ENCODE measurements at regions not wholly inside any gene's neighbourhood (a gene's known extent, or its start where the extent isn't known, plus 50 kb on each side); places are given as distances from the start of the nearest gene placed in this dataset.

DNA sequence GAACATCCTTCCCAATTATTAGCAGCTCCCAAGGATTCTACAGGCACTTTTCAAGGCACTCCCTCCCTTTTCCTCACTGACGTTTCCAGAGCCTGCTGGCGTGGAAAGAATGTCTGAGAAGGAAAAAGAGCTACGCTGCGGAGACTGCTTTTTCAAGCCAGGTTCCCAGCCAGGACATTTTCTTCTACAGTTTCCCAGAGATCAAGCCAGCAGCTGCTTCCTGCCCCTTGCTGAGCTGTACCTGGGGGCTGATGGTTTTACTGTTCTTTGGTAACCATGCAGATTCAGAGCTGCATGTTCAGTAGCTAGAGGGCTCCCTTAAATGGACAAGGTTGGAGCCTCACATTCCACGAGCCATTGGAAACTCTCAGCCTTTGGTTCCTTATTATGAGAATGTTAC, 133.4 kb downstream of the EVX1 start:
- Histone ChIP-seq H3K4me3 (no peak overlapping the region), H3K27ac (no peak overlapping the region), H3K36me3 (no peaks in the 10 kb centered on the region), H3K27me3 (replicated peaks) (no peaks in the 10 kb centered on the region; the same call in 1 of the 2 replicates), H3K4me1 (replicated peaks) (peaks cover 12% of the 10 kb centered on the region), H3K9me3 (replicated peaks) (no peaks in the 10 kb centered on the region)
- DNase-seq (ENCODE audit: low read depth in 1 of 2, low spot score in 2 of 2): no peak

DNA sequence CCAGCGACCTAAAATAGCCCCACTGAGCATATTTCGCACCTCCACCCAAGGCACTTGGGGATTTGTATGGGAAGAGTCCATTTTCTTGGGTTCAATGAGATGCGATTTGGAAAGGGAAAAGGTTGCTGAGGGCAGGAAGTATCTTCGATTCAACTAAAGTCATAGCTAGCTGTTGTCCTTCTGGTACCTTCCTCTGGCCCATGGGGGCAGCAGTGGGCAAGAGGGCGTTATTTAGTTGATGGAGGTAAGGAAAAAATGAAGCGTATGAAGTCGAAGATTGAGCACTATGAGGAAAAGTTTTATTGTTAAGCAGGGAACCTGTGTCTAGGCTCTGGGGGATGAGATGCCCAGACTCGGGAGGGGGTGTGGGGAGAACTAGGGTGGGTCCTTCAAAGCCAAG, 135.4 kb downstream of the EVX1 start:
- no peak overlapping the region for H3K4me3 ChIP-seq
- H3K27me3 ChIP-seq (replicated peaks): no peaks in the 10 kb centered on the region; the same call in 1 of the 2 replicates
- DNase-seq (ENCODE audit: low read depth in 1 of 2, low spot score in 2 of 2): no peak
- peaks cover 2% of the 10 kb centered on the region for H3K4me1 ChIP-seq (replicated peaks)
- H3K9me3 ChIP-seq (replicated peaks): no peaks in the 10 kb centered on the region
- H3K27ac ChIP-seq: no peak overlapping the region
- no peaks in the 10 kb centered on the region for H3K36me3 ChIP-seq

DNA sequence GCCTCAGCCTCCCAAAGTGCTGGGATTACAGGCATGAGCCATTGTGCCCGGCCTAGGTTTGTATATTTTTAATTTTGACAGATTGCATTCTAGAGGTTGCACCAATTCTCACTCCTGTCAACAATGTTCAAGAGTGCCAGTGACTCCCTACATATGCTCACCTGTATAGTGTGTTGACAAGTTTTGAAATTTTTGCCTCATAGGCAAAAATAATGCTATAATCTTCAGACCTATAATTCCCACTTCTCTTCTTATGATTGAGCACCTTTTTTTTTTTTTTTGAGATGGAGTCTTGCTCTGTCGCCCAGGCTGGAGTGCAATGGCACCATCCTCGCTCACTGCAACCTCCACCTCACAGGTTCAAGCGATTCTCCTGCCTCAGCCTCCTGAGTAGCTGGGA, 139.7 kb downstream of the EVX1 start:
- no peak for DNase-seq (ENCODE audit: low read depth in 1 of 2, low spot score in 2 of 2)
- Histone ChIP-seq H3K4me1 (replicated peaks) (no peaks in the 10 kb centered on the region), H3K27ac (no peak overlapping the region), H3K36me3 (no peaks in the 10 kb centered on the region), H3K9me3 (replicated peaks) (no peaks in the 10 kb centered on the region), H3K27me3 (replicated peaks) (peaks cover 9% of the 10 kb centered on the region; the same call in 1 of the 2 replicates), H3K4me3 (no peak overlapping the region)

DNA sequence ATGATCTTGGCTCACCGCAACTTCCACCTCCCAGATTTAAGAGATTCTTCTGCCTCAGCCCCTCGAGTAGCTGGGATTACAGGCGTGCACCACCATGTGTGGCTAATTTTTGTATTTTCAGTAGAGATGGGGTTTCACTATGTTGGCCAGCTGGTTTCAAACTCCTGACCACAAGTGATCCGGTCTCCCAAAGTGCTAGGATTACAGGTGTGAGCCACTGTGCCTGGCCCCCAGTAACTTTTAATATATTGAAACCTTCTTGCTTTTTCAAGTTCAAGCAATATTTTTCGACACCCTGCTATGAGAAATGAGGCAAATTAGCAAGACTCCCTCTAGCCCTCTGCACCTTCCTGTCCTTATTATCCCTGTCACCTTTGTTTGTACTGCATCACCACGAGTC, 144.0 kb downstream of the EVX1 start:
- Histone ChIP-seq H3K9me3 (replicated peaks) (no peaks in the 10 kb centered on the region), H3K27me3 (replicated peaks) (peaks cover 9% of the 10 kb centered on the region; the same call in 1 of the 2 replicates), H3K36me3 (no peaks in the 10 kb centered on the region), H3K4me3 (no peak overlapping the region), H3K4me1 (replicated peaks) (no peaks in the 10 kb centered on the region), H3K27ac (no peak overlapping the region)
- DNase-seq (ENCODE audit: low read depth in 1 of 2, low spot score in 2 of 2): no peak

DNA sequence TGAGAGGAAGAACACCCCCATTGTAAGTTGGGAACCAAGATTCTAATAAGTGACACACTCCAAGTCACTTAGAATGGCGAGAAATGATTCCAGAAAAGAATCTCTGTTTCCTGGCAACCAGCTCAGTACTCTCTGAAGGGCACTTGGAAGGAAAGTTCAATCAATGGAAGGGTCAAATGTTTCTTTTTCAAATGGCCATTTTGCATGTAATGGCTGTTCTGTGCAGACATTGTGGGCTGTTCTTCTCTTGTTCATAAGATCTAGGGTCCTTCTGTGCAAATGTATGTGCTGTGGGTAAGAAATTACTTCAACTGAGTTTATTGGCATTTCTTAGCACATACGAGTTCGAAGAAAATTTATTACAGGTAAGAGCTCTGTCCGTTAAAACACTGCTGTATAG, 145.3 kb downstream of the EVX1 start:
- Histone ChIP-seq H3K4me1 (replicated peaks) (no peaks in the 10 kb centered on the region), H3K27ac (no peak overlapping the region), H3K36me3 (no peaks in the 10 kb centered on the region), H3K4me3 (no peak overlapping the region), H3K27me3 (replicated peaks) (peaks cover 9% of the 10 kb centered on the region), H3K9me3 (replicated peaks) (no peaks in the 10 kb centered on the region)
- no peak for DNase-seq (ENCODE audit: low read depth in 1 of 2, low spot score in 2 of 2)

DNA sequence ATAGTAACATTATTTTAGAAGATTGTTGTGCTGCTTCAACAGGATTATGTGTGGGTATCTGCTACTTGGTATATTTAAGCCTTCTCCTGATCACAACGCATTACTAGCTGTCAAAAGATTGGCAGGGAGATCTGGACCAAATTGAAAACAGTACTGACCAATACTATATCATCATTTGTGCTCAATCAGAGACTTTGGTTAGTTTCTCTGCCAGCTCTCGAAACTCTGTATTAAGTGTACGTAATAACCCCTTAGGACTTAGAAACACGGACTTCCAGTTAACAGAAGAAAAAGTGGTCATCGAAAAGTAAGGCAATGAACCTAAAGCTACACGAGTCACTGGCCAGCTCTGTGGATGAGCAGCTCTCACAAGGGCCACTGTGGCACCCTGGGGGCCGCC, 146.0 kb downstream of the EVX1 start:
- Histone ChIP-seq H3K27ac (no peak overlapping the region), H3K4me1 (replicated peaks) (no peaks in the 10 kb centered on the region), H3K27me3 (replicated peaks) (peaks cover 9% of the 10 kb centered on the region), H3K9me3 (replicated peaks) (no peaks in the 10 kb centered on the region), H3K36me3 (no peaks in the 10 kb centered on the region), H3K4me3 (no peak overlapping the region)
- DNase-seq (ENCODE audit: low read depth in 1 of 2, low spot score in 2 of 2): no peak

DNA sequence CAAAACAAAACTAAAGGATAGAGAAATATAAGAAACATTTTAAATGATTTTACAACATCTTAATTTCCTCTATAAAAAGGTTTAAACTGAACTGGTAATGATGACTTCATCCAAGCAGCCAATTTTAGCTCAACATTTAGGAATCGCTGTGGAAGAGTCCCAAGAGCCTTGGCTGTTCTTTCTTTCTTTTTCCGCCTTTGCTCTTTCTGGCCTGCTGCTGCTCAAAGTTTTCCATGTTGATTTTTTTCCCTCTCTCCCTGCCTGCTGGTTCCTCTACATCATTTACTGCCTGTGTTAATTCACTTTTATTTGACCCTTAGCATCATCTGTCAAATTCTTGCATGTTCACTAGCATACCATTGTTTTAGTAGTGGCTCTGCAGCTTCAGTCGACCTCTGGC, 146.9 kb downstream of the EVX1 start:
- no peak for DNase-seq (ENCODE audit: low read depth in 1 of 2, low spot score in 2 of 2)
- Histone ChIP-seq H3K27me3 (replicated peaks) (peaks cover 5% of the 10 kb centered on the region; the same call in 1 of the 2 replicates), H3K36me3 (no peaks in the 10 kb centered on the region), H3K4me1 (replicated peaks) (no peaks in the 10 kb centered on the region), H3K27ac (no peak overlapping the region), H3K4me3 (no peak overlapping the region), H3K9me3 (replicated peaks) (no peaks in the 10 kb centered on the region)

DNA sequence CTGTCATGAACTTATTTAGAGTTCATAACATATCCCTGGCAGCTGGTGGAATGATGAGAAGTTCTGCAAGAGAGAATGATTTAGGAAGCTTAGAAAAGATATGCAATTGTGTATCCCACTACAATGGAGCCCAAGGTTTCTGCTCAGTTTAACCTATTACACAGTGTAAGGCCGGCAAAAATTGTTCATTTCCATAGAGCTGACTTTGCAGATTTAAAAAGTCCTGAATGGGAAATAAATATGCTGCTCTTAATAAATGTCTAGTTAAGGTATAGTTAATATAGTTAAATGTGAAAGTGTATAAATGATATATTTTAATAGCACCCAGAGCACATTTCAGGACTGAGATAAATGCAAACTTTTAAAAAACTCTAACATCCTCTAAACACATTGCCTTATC, 149.9 kb downstream of the EVX1 start:
- DNase-seq (ENCODE audit: low read depth in 1 of 2, low spot score in 2 of 2): no peak
- no peak overlapping the region for H3K4me3 ChIP-seq
- H3K27me3 ChIP-seq (replicated peaks): no peaks in the 10 kb centered on the region; the same call in 1 of the 2 replicates
- no peak overlapping the region for H3K27ac ChIP-seq
- no peaks in the 10 kb centered on the region for H3K36me3 ChIP-seq
- no peaks in the 10 kb centered on the region for H3K4me1 ChIP-seq (replicated peaks)
- no peaks in the 10 kb centered on the region for H3K9me3 ChIP-seq (replicated peaks)

DNA sequence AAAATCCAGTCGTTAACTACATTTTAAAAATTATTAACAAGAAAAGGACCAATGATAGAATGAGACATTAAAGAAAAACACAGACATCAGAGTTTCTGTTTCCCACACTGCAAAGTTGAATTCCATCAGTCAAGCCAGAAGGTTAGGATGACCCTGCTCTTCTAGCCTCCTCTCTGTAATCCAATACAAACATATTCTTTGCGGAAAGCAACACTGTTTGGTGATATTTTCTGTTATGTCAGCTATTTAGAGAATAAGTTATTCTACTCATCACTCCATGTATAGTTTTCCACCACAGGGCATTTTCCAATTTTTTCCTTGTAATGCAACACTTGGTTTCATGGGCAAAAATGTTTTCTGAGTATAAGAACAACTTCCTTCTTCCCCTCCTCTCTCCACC, 152.3 kb downstream of the EVX1 start:
- Histone ChIP-seq H3K9me3 (replicated peaks) (no peaks in the 10 kb centered on the region), H3K36me3 (no peaks in the 10 kb centered on the region), H3K4me1 (replicated peaks) (no peaks in the 10 kb centered on the region), H3K27me3 (replicated peaks) (no peaks in the 10 kb centered on the region; the same call in 1 of the 2 replicates), H3K4me3 (no peak overlapping the region), H3K27ac (no peak overlapping the region)
- no peak for DNase-seq (ENCODE audit: low read depth in 1 of 2, low spot score in 2 of 2)

DNA sequence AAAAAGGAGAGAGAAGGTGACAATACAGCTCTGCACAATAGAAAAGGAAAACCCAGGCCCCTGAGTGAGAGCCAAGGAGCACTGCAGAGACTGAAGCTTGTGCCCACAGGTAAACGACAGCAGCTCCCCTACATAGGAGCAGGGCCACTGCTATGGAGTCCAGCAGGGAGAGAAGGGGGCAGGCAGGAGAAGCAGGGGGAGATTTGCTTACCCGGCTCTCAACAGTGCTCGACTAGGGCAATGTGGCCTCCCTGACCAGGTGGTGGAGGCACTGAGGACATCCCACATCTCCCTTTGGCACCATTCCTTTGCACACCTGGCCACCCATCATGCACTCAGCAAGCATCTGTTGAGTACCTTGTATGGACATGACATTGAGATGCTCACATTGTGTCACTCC, 153.0 kb downstream of the EVX1 start:
- H3K27ac ChIP-seq: no peak overlapping the region
- no peaks in the 10 kb centered on the region; the same call in 1 of the 2 replicates for H3K27me3 ChIP-seq (replicated peaks)
- DNase-seq (ENCODE audit: low read depth in 1 of 2, low spot score in 2 of 2): no peak
- no peaks in the 10 kb centered on the region for H3K4me1 ChIP-seq (replicated peaks)
- no peaks in the 10 kb centered on the region for H3K36me3 ChIP-seq
- no peaks in the 10 kb centered on the region for H3K9me3 ChIP-seq (replicated peaks)
- H3K4me3 ChIP-seq: no peak overlapping the region

DNA sequence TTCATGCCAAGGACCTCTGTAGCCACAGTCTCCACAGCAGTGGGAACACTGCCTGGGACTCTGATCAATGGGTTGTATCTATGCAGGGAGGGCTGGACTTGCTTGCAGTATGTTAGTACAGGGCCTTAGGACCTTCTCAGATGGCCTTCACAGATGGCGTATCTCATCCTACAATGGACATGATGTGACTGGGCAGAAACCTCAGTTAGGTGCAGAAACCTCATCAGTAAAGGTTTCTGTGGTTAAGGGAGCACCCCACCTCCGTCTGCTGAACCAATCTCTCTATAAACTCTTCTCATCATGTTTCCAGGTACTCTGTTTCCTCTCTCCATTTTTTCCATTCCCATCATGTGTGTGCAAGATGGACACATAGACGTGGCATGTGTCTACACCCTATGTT, 154.9 kb downstream of the EVX1 start:
- Histone ChIP-seq H3K4me1 (replicated peaks) (no peaks in the 10 kb centered on the region), H3K27me3 (replicated peaks) (no peaks in the 10 kb centered on the region; the same call in 1 of the 2 replicates), H3K36me3 (no peaks in the 10 kb centered on the region), H3K27ac (no peak overlapping the region), H3K9me3 (replicated peaks) (no peaks in the 10 kb centered on the region), H3K4me3 (no peak overlapping the region)
- no peak for DNase-seq (ENCODE audit: low read depth in 1 of 2, low spot score in 2 of 2)

DNA sequence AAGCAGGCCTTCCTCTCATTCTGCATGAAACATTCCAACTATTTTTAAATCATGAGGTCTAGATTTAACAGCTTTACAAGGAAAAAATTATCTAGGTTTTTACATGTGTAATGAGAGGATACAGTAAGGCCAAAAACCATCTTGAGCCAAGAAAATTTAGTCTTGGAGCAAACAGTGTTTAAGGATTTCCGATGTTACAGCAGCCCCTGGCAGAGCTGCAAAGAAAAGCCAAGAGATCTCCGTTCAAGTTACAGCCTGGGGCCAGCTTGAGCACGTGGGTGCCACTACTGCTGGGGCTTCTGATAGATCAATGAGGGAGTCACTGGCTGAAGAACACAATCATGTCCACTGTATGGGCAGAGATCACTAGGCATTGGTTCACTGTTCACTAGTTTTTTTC, 156.2 kb downstream of the EVX1 start:
- DNase-seq (ENCODE audit: low read depth in 1 of 2, low spot score in 2 of 2): no peak
- no peaks in the 10 kb centered on the region for H3K36me3 ChIP-seq
- no peak overlapping the region for H3K4me3 ChIP-seq
- no peaks in the 10 kb centered on the region for H3K4me1 ChIP-seq (replicated peaks)
- H3K27ac ChIP-seq: no peak overlapping the region
- no peaks in the 10 kb centered on the region for H3K9me3 ChIP-seq (replicated peaks)
- no peaks in the 10 kb centered on the region; the same call in 1 of the 2 replicates for H3K27me3 ChIP-seq (replicated peaks)

DNA sequence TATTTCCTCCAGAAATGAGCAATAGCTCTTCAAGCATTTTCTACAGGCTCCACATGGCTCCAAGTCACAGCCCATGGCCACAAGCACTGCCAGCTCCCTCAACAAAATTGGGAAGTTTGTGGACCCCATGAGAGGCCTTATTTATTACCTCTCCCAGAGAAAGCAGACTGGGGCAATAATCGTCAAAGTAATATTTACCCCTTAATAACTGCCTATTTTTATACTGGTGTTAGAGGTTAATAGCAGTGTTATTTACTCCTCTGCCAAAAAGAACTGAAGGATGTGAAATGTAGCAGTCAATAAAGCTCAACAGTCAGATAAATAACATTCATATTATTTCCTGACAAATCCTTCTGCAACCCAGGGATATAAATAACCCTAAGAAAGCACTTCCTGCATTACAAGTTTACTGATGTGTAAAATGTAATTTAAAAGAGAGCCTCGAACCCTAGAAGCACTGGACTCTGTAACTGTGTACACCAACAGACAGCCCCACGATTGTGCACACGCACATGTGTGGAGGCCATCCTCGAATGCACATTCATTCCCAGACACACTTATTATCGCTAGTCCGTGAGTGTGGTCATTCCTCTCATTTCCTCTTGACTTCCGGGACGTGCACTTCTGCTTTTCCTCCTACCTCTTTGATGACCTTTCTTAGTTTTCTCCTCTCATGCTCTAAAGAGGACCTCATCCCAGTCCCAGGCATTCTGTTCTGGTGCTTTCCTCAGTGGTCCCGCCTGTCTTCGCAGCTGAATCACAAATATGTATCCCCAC, 157.4 kb downstream of the EVX1 start:
- H3K27ac ChIP-seq: no peak overlapping the region
- H3K4me1 ChIP-seq (replicated peaks): no peaks in the 10 kb centered on the region

DNA sequence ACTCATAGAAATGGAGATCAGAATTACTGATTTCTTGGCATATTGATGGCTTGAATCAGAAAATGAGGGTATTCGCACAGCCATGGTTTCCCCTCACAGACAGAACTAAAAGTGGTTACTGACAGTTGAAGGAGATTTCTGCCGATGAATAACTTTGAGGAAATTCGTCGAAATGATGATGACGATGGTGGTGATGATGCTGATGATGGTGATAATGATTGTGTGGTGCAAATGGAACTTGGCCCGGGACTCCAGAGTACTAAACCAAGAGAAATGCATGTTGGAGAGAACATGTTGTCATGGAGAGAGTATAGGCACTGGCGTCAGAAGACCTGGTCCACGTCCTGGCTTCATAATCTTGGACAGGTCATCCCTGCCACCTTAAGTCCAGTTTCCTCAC, 163.2 kb downstream of the EVX1 start:
- H3K4me1 ChIP-seq (replicated peaks): 0 out of 2 replicates have a peak, but pooled peaks cover 3% of the 10 kb centered on the region

More for the DNA sequence above, 157.4 kb downstream of the EVX1 start:
- no peaks in the 10 kb centered on the region for H3K36me3 ChIP-seq
- DNase-seq (ENCODE audit: low read depth in 1 of 2, low spot score in 2 of 2): no peak
- H3K27me3 ChIP-seq (replicated peaks): no peaks in the 10 kb centered on the region; the same call in 1 of the 2 replicates
- H3K9me3 ChIP-seq (replicated peaks): no peaks in the 10 kb centered on the region
- H3K4me3 ChIP-seq: no peak overlapping the region

More for the DNA sequence above, 163.2 kb downstream of the EVX1 start:
- no peak overlapping the region for H3K4me3 ChIP-seq
- H3K9me3 ChIP-seq (replicated peaks): 0 out of 2 replicates have a peak, but pooled peaks cover 2% of the 10 kb centered on the region
- no peaks in the 10 kb centered on the region for H3K36me3 ChIP-seq
- peaks cover 7% of the 10 kb centered on the region; the same call in 1 of the 2 replicates for H3K27me3 ChIP-seq (replicated peaks)
- no peak for DNase-seq (ENCODE audit: low read depth in 1 of 2, low spot score in 2 of 2)
- H3K27ac ChIP-seq: no peak overlapping the region
